PC-3 (cell line): ENCODE measurements at regions not wholly inside any gene's neighbourhood (a gene's known extent, or its start where the extent isn't known, plus 50 kb on each side); places are given as distances from the start of the nearest gene placed in this dataset.

Experiments
- EZH2 ChIP-seq: fragments of 300-600 bp; sonication (generic); IDR thresholded peaks from one replicate; pipeline ENCODE4 v1.6.1; 2017; ENCODE audit warnings: antibody characterized with exemption, mild to moderate bottlenecking, low read length; ENCODE audit not compliant: unreplicated experiment
- EZH2phosphoT487 ChIP-seq: fragments of 300-600 bp; sonication (generic); IDR thresholded peaks from 2 replicates; pipeline ENCODE4 v1.6.1; 2018; ENCODE audit warnings: mild to moderate bottlenecking, antibody characterized with exemption, low read length, borderline replicate concordance
- TF ChIP-seq, protein P1 (sequence below): fragments of 300-600 bp; sonication (generic); conservative IDR thresholded peaks from 2 replicates; pipeline ENCODE4 v1.5.1; 2017; ENCODE audit warnings: antibody characterized with exemption, low read depth, mild to moderate bottlenecking, low read length

DNA sequence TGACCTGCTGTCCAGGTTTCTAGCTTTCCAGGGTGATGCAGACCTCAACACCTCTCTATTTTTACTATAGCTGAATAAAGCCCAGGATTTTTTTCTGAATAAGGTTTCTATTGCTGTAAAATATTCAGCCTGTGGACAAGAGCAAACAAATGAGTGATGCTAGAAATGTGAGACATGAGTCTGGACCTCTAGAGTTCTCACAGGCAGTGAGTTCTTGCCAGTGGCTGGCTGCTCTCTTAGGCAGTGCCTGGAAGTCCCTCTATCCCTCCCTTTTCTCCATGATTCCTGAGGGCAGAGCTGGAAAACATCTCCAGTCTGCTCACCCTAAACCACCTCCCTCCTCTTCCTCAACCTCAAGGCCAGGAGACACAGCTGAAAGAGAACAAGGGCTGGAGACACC, 793.8 kb upstream of the IGFBP3 start:
- TF ChIP-seq, protein P1, sequence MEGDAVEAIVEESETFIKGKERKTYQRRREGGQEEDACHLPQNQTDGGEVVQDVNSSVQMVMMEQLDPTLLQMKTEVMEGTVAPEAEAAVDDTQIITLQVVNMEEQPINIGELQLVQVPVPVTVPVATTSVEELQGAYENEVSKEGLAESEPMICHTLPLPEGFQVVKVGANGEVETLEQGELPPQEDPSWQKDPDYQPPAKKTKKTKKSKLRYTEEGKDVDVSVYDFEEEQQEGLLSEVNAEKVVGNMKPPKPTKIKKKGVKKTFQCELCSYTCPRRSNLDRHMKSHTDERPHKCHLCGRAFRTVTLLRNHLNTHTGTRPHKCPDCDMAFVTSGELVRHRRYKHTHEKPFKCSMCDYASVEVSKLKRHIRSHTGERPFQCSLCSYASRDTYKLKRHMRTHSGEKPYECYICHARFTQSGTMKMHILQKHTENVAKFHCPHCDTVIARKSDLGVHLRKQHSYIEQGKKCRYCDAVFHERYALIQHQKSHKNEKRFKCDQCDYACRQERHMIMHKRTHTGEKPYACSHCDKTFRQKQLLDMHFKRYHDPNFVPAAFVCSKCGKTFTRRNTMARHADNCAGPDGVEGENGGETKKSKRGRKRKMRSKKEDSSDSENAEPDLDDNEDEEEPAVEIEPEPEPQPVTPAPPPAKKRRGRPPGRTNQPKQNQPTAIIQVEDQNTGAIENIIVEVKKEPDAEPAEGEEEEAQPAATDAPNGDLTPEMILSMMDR: no peak
- TF ChIP-seq EZH2 (no peak), EZH2phosphoT487 (no peak)
